ENCODE measurements at regions not wholly inside any gene's neighbourhood (a gene's known extent, or its start where the extent isn't known, plus 50 kb on each side); places are given as distances from the start of the nearest gene placed in this dataset.
"Not testable (repeated sequence)": the region's sequence is repeated elsewhere in the genome, so short reads cannot be mapped to it uniquely, and the experiment has no call there.

GRCh38 chr12:114038962-114039361 lies 72.8 kb upstream of the RBM19 start:
- ATAC-seq: no peak
- Histone ChIP-seq H3K9me3 (no peaks in the 10 kb centered on the region), H3K36me3 (no peaks in the 10 kb centered on the region), H3K27ac (no peak overlapping the region), H3K4me3 (no peak overlapping the region), H3K4me1 (no peaks in the 10 kb centered on the region), H3K27me3 (peaks cover 0 to 43% of the 10 kb centered on the region in 2 donors)
- TF ChIP-seq CTCF (IDR thresholded peaks at IDR 0.05): no peak
- DNase-seq: no peak
- intact Hi-C loops (cut with DNase I): no loop called here

- TF ChIP-seq CTCF (IDR thresholded peaks at IDR 0.05): no peak
- Histone ChIP-seq H3K27me3 (peaks cover 0 to 36% of the 10 kb centered on the region in 2 donors), H3K4me3 (no peak overlapping the region), H3K27ac (no peak overlapping the region), H3K36me3 (no peaks in the 10 kb centered on the region), H3K9me3 (no peaks in the 10 kb centered on the region), H3K4me1 (no peaks in the 10 kb centered on the region)
- intact Hi-C loops (cut with DNase I): no loop called here
- no peak for DNase-seq
- no peak for ATAC-seq
Measured at GRCh38 chr12:114032801-114033200, 66.7 kb upstream of the RBM19 start.

- ATAC-seq (no peak), DNase-seq (no peak)
- Histone ChIP-seq H3K27ac (no peak overlapping the region), H3K27me3 (peaks cover 0 to 26% of the 10 kb centered on the region in 2 donors), H3K9me3 (peaks cover 0 to 6% of the 10 kb centered on the region in 2 donors), H3K4me1 (no peaks in the 10 kb centered on the region), H3K4me3 (no peak overlapping the region), H3K36me3 (no peaks in the 10 kb centered on the region)
- TF ChIP-seq CTCF (IDR thresholded peaks at IDR 0.05): no peak
- intact Hi-C loops (cut with DNase I): no loop called here
Measured at GRCh38 chr12:114030451-114030850, 64.3 kb upstream of the RBM19 start.

- no peak overlapping the region for H3K4me3 ChIP-seq
- DNase-seq (no peak), ATAC-seq (no peak)
- no peak overlapping the region for H3K27ac ChIP-seq
- H3K36me3 ChIP-seq: no peaks in the 10 kb centered on the region
- H3K9me3 ChIP-seq: peaks cover 0 to 6% of the 10 kb centered on the region in 2 donors
- peaks cover 0 to 16% of the 10 kb centered on the region in 2 donors for H3K27me3 ChIP-seq
- no peak for TF ChIP-seq CTCF (IDR thresholded peaks at IDR 0.05)
- intact Hi-C loops (cut with DNase I): no loop called here
- no peaks in the 10 kb centered on the region for H3K4me1 ChIP-seq
Measured at GRCh38 chr12:114026805-114027204, 60.7 kb upstream of the RBM19 start.

GRCh38 chr12:114025935-114026334 lies 59.8 kb upstream of the RBM19 start:
- DNase-seq: no peak
- TF ChIP-seq CTCF (IDR thresholded peaks at IDR 0.05): no peak
- Histone ChIP-seq H3K27ac (no peak overlapping the region), H3K4me3 (no peak overlapping the region), H3K27me3 (peaks cover 0 to 21% of the 10 kb centered on the region in 2 donors), H3K9me3 (peaks cover 0 to 6% of the 10 kb centered on the region in 2 donors), H3K4me1 (no peaks in the 10 kb centered on the region), H3K36me3 (no peaks in the 10 kb centered on the region)
- no peak for ATAC-seq
- intact Hi-C loops (cut with DNase I): no loop called here

GRCh38 chr12:114022081-114022480 lies 56.0 kb upstream of the RBM19 start:
- H3K4me3 ChIP-seq; H3K27ac ChIP-seq; H3K36me3 ChIP-seq; intact Hi-C loops (cut with DNase I); H3K4me1 ChIP-seq; DNase-seq; H3K9me3 ChIP-seq; ATAC-seq: not testable (repeated sequence)
- H3K27me3 ChIP-seq: peaks cover 0 to 23% of the 10 kb centered on the region in 2 donors

Data from left lung (tissue), 4 donors.